ENCODE measurements at regions not wholly inside any gene's neighbourhood (a gene's known extent, or its start where the extent isn't known, plus 50 kb on each side); places are given as distances from the start of the nearest gene placed in this dataset.
A peak's percentile ranks its signal among the peaks of the same experiment; 100 is the strongest.

- Histone ChIP-seq H3K9me3 (no peaks in the 10 kb centered on the region), H3K4me3 (no peak overlapping the region), H3K36me3 (no peaks in the 10 kb centered on the region), H3K27ac (no peak overlapping the region), H3K27me3 (no peaks in the 10 kb centered on the region), H3K4me1 (no peaks in the 10 kb centered on the region)
- TF ChIP-seq POLR2A (IDR thresholded peaks at IDR 0.05), result no peak
- TF ChIP-seq CTCF (IDR thresholded peaks at IDR 0.05), result no peak
- no peak for TF ChIP-seq POLR2AphosphoS5 (IDR thresholded peaks at IDR 0.05; ENCODE audit: insufficient read depth in 1 of 2, low read depth in 1 of 2)
- no peak for DNase-seq (ENCODE audit: extremely low spot score in 2 of 2)
- intact Hi-C loops (cut with DNase I), result no loop called here
These were observed 184.7 kb downstream of the TMA16 start for GRCh38 chr4:163679189-163679588.

- Histone ChIP-seq H3K27ac (no peak overlapping the region), H3K4me1 (no peaks in the 10 kb centered on the region), H3K4me3 (no peak overlapping the region), H3K9me3 (no peaks in the 10 kb centered on the region), H3K27me3 (no peaks in the 10 kb centered on the region), H3K36me3 (no peaks in the 10 kb centered on the region)
- intact Hi-C loops (cut with DNase I), result no loop called here
- no peak for DNase-seq (ENCODE audit: extremely low spot score in 2 of 2)
- no peak for TF ChIP-seq CTCF (IDR thresholded peaks at IDR 0.05)
These were observed 186.1 kb downstream of the TMA16 start for GRCh38 chr4:163680386-163681098.

- no peak for DNase-seq (ENCODE audit: extremely low spot score in 2 of 2)
- no peak for TF ChIP-seq POLR2AphosphoS5 (IDR thresholded peaks at IDR 0.05; ENCODE audit: insufficient read depth in 1 of 2, low read depth in 1 of 2)
- TF ChIP-seq POLR2A (IDR thresholded peaks at IDR 0.05), result no peak
- peak in 1 of 3 experiments; percentile 25 for TF ChIP-seq CTCF (IDR thresholded peaks at IDR 0.05)
- intact Hi-C loops (cut with DNase I), result no loop called here
- Histone ChIP-seq H3K4me3 (no peak overlapping the region), H3K36me3 (no peaks in the 10 kb centered on the region), H3K27ac (no peak overlapping the region), H3K9me3 (no peaks in the 10 kb centered on the region), H3K27me3 (no peaks in the 10 kb centered on the region), H3K4me1 (no peaks in the 10 kb centered on the region)
These were observed 186.8 kb downstream of the TMA16 start for GRCh38 chr4:163681208-163681821.

- Histone ChIP-seq H3K27me3 (no peaks in the 10 kb centered on the region), H3K27ac (no peak overlapping the region), H3K36me3 (no peaks in the 10 kb centered on the region), H3K4me3 (no peak overlapping the region), H3K4me1 (no peaks in the 10 kb centered on the region), H3K9me3 (no peaks in the 10 kb centered on the region)
- no peak for DNase-seq (ENCODE audit: extremely low spot score in 2 of 2)
- intact Hi-C loops (cut with DNase I), result no loop called here
- TF ChIP-seq CTCF (IDR thresholded peaks at IDR 0.05) (no peak), POLR2AphosphoS5 (IDR thresholded peaks at IDR 0.05; ENCODE audit: insufficient read depth in 1 of 2, low read depth in 1 of 2) (no peak), POLR2A (IDR thresholded peaks at IDR 0.05) (no peak)
These were observed 194.4 kb downstream of the TMA16 start for GRCh38 chr4:163688856-163689255.

GRCh38 chr4:163693211-163693610, 198.7 kb downstream of the TMA16 start:
- no peak overlapping the region for H3K4me3 ChIP-seq
- intact Hi-C loops (cut with DNase I), result no loop called here
- no peaks in the 10 kb centered on the region for H3K4me1 ChIP-seq
- H3K27me3 ChIP-seq, result no peaks in the 10 kb centered on the region
- no peak overlapping the region for H3K27ac ChIP-seq
- no peaks in the 10 kb centered on the region for H3K36me3 ChIP-seq
- no peak for DNase-seq (ENCODE audit: extremely low spot score in 2 of 2)
- TF ChIP-seq POLR2A (IDR thresholded peaks at IDR 0.05) (no peak), CTCF (IDR thresholded peaks at IDR 0.05) (no peak), POLR2AphosphoS5 (IDR thresholded peaks at IDR 0.05; ENCODE audit: insufficient read depth in 1 of 2, low read depth in 1 of 2) (no peak)
- no peaks in the 10 kb centered on the region for H3K9me3 ChIP-seq

Data from vagina (tissue), 2 donors.